Stomach (tissue), 8 donors: ENCODE measurements at regions not wholly inside any gene's neighbourhood (a gene's known extent, or its start where the extent isn't known, plus 50 kb on each side); places are given as distances from the start of the nearest gene placed in this dataset.

ENCODE experiments used
- DNase-seq, 2 donors: peaks; one replicate each; pipeline versions ENCODE4 v3.0.0 to v3.0.0-alpha.2; 2013 to 2019
- H3K27ac ChIP-seq, 5 donors: fragments of 200-600 bp in 4 of 5; sonication (generic) in 4 of 5; one replicate each; pipeline ENCODE4 v1.5.1; 2013 to 2019; ENCODE audit warnings: mild to moderate bottlenecking in 1 of 5, moderate library complexity in 1 of 5
- H3K27me3 ChIP-seq, 3 donors: fragments of 200-600 bp; sonication (generic); one replicate each; pipeline ENCODE4 v1.5.1; 2017 to 2019; ENCODE audit warnings: mixed run types in 1 of 3
- H3K36me3 ChIP-seq, 4 donors: fragments of 200-600 bp; sonication (generic); 1 replicate in 3 of 4; 2 replicates in 1 of 4; pipeline ENCODE4 v1.5.1; 2016 to 2019
- H3K4me1 ChIP-seq, 4 donors: fragments of 200-600 bp; sonication (generic); one replicate each; pipeline ENCODE4 v1.5.1; 2016 to 2019
- H3K4me3 ChIP-seq, 4 donors: fragments of 200-600 bp; sonication (generic) in 3 of 4; one replicate each; pipeline ENCODE4 v1.5.1; 2016 to 2019; ENCODE audit warnings: mild to moderate bottlenecking in 1 of 4
- H3K9me3 ChIP-seq, 4 donors: fragments of 200-600 bp; sonication (generic); one replicate each; pipeline ENCODE4 v1.5.1; 2016 to 2019
- EP300 ChIP-seq: sonication (generic); formaldehyde crosslinking; IDR thresholded peaks from one replicate; pipeline ENCODE4 v1.6.1; 2017; ENCODE audit warnings: antibody characterized with exemption
- POLR2A ChIP-seq, 4 donors: fragments of 450-650 bp; IDR thresholded peaks; one replicate each; pipeline ENCODE4 v1.6.1; 2016; ENCODE audit warnings: antibody characterized with exemption in 4 of 4, control low read depth in 2 of 4, mild to moderate bottlenecking in 1 of 4, moderate library complexity in 1 of 4
- POLR2AphosphoS5 ChIP-seq, 3 donors: sonication (generic); formaldehyde crosslinking; IDR thresholded peaks; one replicate each; pipeline ENCODE4 v1.6.1; 2016; ENCODE audit warnings: antibody characterized with exemption in 3 of 3
- WGBS, 5 donors: extraction: QIAGEN DNeasy Blood & Tissue Kit in 3 of 5; methylation state at CpG; one replicate each; pipeline versions ENCODE4 v1.1.5 to v1.1.7; 2013 to 2018; 5-methylcytosine and 5-hydroxymethylcytosine counted together
- intact Hi-C: fragments of 100-400 bp; cut with DNase I; formaldehyde crosslinking; loops from one replicate; pipeline ENCODE4 v1.15.1; 2023; ENCODE audit warnings: low total_unique reads
- TF ChIP-seq, protein P1 (sequence below), 7 experiments: fragments of 450-650 bp in 4 of 7; fragments of 200-600 bp in 3 of 7; sonication (generic) in 3 of 7; IDR thresholded peaks; one replicate each; pipeline ENCODE4 v1.5.1; 2016 to 2019; ENCODE audit warnings: antibody characterized with exemption in 7 of 7, control low read depth in 2 of 7, mild to moderate bottlenecking in 1 of 7
- donor health status: healthy with polysubstance abuse.
- donor health status: Bipolar disorder and iron deficiency.
- donor health status: healthy.

DNA sequence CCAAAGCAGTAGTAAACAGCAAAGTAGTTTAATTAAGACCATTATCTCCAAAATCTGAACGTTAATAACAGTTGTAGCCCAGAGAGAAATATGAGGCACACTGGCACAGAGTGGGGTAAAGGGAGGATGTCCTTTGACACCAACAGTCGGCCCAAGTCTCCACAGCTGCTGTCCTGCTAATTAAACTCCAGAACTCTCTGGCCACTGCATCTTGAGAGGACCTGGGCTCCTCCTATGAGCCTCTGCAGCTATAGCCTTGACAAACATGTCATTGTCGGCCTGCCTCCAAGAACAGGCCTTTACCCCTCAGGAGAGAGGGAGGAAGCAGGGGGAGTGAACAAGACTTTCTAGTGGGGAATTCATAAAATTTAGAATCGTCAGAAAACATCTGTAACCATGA lies 1170.4 kb downstream of the UQCRFS1 start:
- 56 to 62% (median 57%) methylated on average over 4 of the region's 4 CpGs for WGBS, 5 donors
- H3K9me3 ChIP-seq: peaks cover 0 to 14% (median 9%) of the 10 kb centered on the region in 4 donors
- no peaks in the 10 kb centered on the region for H3K27me3 ChIP-seq
- intact Hi-C loops: no loop called here
- TF ChIP-seq EP300: no peak
- TF ChIP-seq POLR2AphosphoS5 (IDR thresholded peaks at IDR 0.05): no peak
- TF ChIP-seq, protein P1, sequence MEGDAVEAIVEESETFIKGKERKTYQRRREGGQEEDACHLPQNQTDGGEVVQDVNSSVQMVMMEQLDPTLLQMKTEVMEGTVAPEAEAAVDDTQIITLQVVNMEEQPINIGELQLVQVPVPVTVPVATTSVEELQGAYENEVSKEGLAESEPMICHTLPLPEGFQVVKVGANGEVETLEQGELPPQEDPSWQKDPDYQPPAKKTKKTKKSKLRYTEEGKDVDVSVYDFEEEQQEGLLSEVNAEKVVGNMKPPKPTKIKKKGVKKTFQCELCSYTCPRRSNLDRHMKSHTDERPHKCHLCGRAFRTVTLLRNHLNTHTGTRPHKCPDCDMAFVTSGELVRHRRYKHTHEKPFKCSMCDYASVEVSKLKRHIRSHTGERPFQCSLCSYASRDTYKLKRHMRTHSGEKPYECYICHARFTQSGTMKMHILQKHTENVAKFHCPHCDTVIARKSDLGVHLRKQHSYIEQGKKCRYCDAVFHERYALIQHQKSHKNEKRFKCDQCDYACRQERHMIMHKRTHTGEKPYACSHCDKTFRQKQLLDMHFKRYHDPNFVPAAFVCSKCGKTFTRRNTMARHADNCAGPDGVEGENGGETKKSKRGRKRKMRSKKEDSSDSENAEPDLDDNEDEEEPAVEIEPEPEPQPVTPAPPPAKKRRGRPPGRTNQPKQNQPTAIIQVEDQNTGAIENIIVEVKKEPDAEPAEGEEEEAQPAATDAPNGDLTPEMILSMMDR (IDR thresholded peaks at IDR 0.05): no peak
- no peak for TF ChIP-seq POLR2A (IDR thresholded peaks at IDR 0.05)
- no peaks in the 10 kb centered on the region for H3K36me3 ChIP-seq
- no peak overlapping the region for H3K27ac ChIP-seq
- no peaks in the 10 kb centered on the region for H3K4me1 ChIP-seq
- H3K4me3 ChIP-seq: no peak overlapping the region
- DNase-seq: peak in 1 of 2 donors; percentile 16

DNA sequence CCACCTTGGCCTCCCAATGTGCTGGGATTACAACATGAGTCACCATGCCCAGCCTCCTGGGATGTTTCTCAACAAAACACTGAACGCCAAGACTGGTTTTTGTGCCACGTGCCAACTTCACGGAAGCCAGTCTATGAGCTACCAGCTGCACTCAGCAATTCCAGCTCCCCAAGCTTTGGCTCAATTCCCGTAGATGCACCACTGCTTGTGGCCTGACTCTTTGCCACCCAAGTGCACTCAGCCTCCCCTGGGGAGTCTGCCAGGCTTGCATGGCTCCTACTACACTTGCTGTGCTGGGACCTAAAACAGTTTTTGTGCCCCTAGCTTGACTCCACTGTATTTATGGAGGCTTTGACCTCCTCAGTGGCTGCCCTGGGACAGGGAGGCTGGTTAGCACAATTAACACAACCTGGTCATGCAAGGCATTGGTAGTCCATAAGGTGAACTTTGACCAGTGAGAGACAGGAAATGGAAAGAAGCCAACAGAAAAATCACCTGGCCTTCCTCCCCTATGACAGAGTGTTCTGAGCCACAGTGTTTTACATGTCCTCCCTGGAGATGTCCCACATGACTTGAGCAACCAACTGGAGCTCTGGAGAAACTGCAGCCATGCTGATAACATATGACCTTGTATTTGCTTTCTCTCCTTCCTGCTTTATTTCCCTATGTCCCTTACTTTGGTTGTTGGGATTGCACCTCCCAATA lies 1173.1 kb downstream of the UQCRFS1 start:
- Histone ChIP-seq H3K36me3 (no peaks in the 10 kb centered on the region), H3K27ac (no peak overlapping the region), H3K4me1 (no peaks in the 10 kb centered on the region), H3K4me3 (no peak overlapping the region), H3K9me3 (peaks cover 0 to 12% (median 6%) of the 10 kb centered on the region in 4 donors), H3K27me3 (no peaks in the 10 kb centered on the region)
- peak in 1 of 2 donors; percentile 11 for DNase-seq
- intact Hi-C loops: no loop called here
- no peak for TF ChIP-seq POLR2A (IDR thresholded peaks at IDR 0.05)
- no peak for TF ChIP-seq EP300
- TF ChIP-seq, protein P1 (IDR thresholded peaks at IDR 0.05): no peak
- no peak for TF ChIP-seq POLR2AphosphoS5 (IDR thresholded peaks at IDR 0.05)
- WGBS, 5 donors: 70 to 88% (median 86%) methylated on average over 4 of the region's 4 CpGs

DNA sequence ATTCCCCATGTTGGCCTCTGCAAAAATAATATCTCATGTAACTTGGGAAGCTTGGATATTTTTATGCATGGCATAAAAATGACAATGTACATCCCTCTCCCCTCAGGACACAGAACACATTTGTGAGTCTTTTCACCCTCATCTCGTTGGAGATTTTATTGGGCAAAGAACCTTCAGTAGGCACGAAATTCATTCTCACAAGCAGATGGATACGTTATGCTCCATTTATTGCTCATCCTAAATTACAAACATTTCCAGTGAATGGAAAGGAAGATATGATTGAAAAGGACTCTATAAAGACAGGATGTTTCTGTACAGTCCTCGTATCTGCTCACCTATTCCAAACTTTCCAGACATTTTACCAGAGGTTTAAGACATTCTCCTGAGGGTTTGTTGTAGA lies 1175.8 kb downstream of the UQCRFS1 start:
- Histone ChIP-seq H3K27ac (no peak overlapping the region), H3K36me3 (no peaks in the 10 kb centered on the region), H3K27me3 (no peaks in the 10 kb centered on the region), H3K4me3 (no peak overlapping the region), H3K9me3 (peaks cover 0 to 15% (median 9%) of the 10 kb centered on the region in 4 donors), H3K4me1 (no peaks in the 10 kb centered on the region)
- TF ChIP-seq, protein P1 (IDR thresholded peaks at IDR 0.05): no peak
- TF ChIP-seq EP300: no peak
- TF ChIP-seq POLR2A (IDR thresholded peaks at IDR 0.05): no peak
- no peak for TF ChIP-seq POLR2AphosphoS5 (IDR thresholded peaks at IDR 0.05)
- intact Hi-C loops: no loop called here
- no peak for DNase-seq
- 36 to 69% (median 47%) methylated on average over 4 of the region's 4 CpGs for WGBS, 5 donors

DNA sequence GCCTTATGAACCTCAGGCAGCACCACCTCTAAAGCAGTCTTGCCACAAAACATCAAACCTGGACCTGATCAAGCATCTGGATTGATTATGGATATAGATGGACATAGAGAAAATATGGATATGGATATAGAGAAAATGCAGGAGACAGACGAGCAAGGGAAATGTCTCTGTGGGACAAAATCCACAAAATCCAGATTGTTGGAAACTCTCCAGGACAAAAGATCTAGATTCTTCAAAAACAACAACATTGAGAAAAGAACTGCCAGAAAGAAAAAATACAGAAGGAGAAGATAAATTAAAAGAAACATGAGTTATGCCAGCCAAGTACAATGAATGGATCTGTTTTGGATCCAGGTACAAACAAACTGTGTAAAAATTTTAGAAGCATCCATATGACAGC lies 1176.5 kb downstream of the UQCRFS1 start:
- 54 to 80% (median 69%) methylated on average over 1 of the region's 1 CpG for WGBS, 5 donors
- Histone ChIP-seq H3K27me3 (no peaks in the 10 kb centered on the region), H3K4me3 (no peak overlapping the region), H3K9me3 (peaks cover 0 to 14% (median 3%) of the 10 kb centered on the region in 4 donors), H3K4me1 (no peaks in the 10 kb centered on the region), H3K27ac (no peak overlapping the region), H3K36me3 (no peaks in the 10 kb centered on the region)
- TF ChIP-seq POLR2A (IDR thresholded peaks at IDR 0.05) (no peak), POLR2AphosphoS5 (IDR thresholded peaks at IDR 0.05) (no peak), EP300 (no peak)
- TF ChIP-seq, protein P1 (IDR thresholded peaks at IDR 0.05): no peak
- no peak for DNase-seq
- intact Hi-C loops: no loop called here
